ENCODE measurements at regions not wholly inside any gene's neighbourhood (a gene's known extent, or its start where the extent isn't known, plus 50 kb on each side); places are given as distances from the start of the nearest gene placed in this dataset.

GRCh38 chr4:55175779-55176231 lies 50.4 kb upstream of the KDR start:
- H3K36me3 ChIP-seq (ENCODE audit: insufficient read depth, low read length) = no peaks in the 10 kb centered on the region
- no peaks in the 10 kb centered on the region for H3K79me2 ChIP-seq (replicated peaks; ENCODE audit: insufficient read depth, low read length)
- H3K27me3 ChIP-seq (ENCODE audit: insufficient read depth, low read depth, low read length) = no peaks in the 10 kb centered on the region
- no peaks in the 10 kb centered on the region for H4K20me1 ChIP-seq (ENCODE audit: insufficient read depth)
- no peak overlapping the region for H3K9ac ChIP-seq (ENCODE audit: low read length)
- H3K9me2 ChIP-seq (ENCODE audit: insufficient read depth, low read length) = no peaks in the 10 kb centered on the region
- TF ChIP-seq MXI1 (conservative IDR thresholded peaks at IDR 0.05; ENCODE audit: poor library complexity, severe bottlenecking) (no peak), CTCF (IDR thresholded peaks at IDR 0.05; ENCODE audit: poor library complexity, severe bottlenecking) (no peak), POLR2AphosphoS5 (IDR thresholded peaks at IDR 0.05) (no peak), SMC3 (conservative IDR thresholded peaks at IDR 0.05; ENCODE audit: poor library complexity) (no peak), RAD21 (conservative IDR thresholded peaks at IDR 0.05) (no peak), REST (IDR thresholded peaks at IDR 0.05; ENCODE audit: borderline replicate concordance) (no peak), EP300 (conservative IDR thresholded peaks at IDR 0.05; ENCODE audit: poor library complexity, severe bottlenecking) (no peak), TAF1 (IDR thresholded peaks at IDR 0.05; ENCODE audit: low read depth) (no peak), EZH2 (IDR thresholded peaks at IDR 0.05; ENCODE audit: borderline replicate concordance, insufficient read depth, low read length, poor library complexity, severe bottlenecking) (no peak)
- H3F3A ChIP-seq (ENCODE audit: insufficient read depth, low read length, poor library complexity, severe bottlenecking) = no peaks in the 10 kb centered on the region
- no peak overlapping the region for H3K27ac ChIP-seq (ENCODE audit: low read length)
- H2AFZ ChIP-seq (ENCODE audit: low read depth, low read length) = no peak overlapping the region
- no peak overlapping the region for H3K4me2 ChIP-seq (ENCODE audit: low read length)
- H3K4me3 ChIP-seq (ENCODE audit: low read length) = no peak overlapping the region
- H3K9me3 ChIP-seq (ENCODE audit: low read length) = no peaks in the 10 kb centered on the region

- Histone ChIP-seq H3K9me2 (ENCODE audit: insufficient read depth, low read length) (no peaks in the 10 kb centered on the region), H3K9me3 (ENCODE audit: low read length) (no peaks in the 10 kb centered on the region), H3K27ac (ENCODE audit: low read length) (no peak overlapping the region), H3K79me2 (replicated peaks; ENCODE audit: insufficient read depth, low read length) (no peaks in the 10 kb centered on the region), H3K27me3 (ENCODE audit: insufficient read depth, low read depth, low read length) (no peaks in the 10 kb centered on the region), H2AFZ (ENCODE audit: low read depth, low read length) (no peak overlapping the region), H4K20me1 (ENCODE audit: insufficient read depth) (no peaks in the 10 kb centered on the region), H3K36me3 (ENCODE audit: insufficient read depth, low read length) (no peaks in the 10 kb centered on the region), H3K4me2 (ENCODE audit: low read length) (no peak overlapping the region), H3K4me3 (ENCODE audit: low read length) (no peak overlapping the region), H3F3A (ENCODE audit: insufficient read depth, low read length, poor library complexity, severe bottlenecking) (no peaks in the 10 kb centered on the region), H3K9ac (ENCODE audit: low read length) (no peak overlapping the region)
- TF ChIP-seq TAF1 (IDR thresholded peaks at IDR 0.05; ENCODE audit: low read depth) (no peak), EP300 (conservative IDR thresholded peaks at IDR 0.05; ENCODE audit: poor library complexity, severe bottlenecking) (no peak), EZH2 (IDR thresholded peaks at IDR 0.05; ENCODE audit: borderline replicate concordance, insufficient read depth, low read length, poor library complexity, severe bottlenecking) (no peak), RAD21 (conservative IDR thresholded peaks at IDR 0.05) (no peak), POLR2AphosphoS5 (IDR thresholded peaks at IDR 0.05) (no peak), MXI1 (conservative IDR thresholded peaks at IDR 0.05; ENCODE audit: poor library complexity, severe bottlenecking) (no peak), SMC3 (conservative IDR thresholded peaks at IDR 0.05; ENCODE audit: poor library complexity) (no peak), REST (IDR thresholded peaks at IDR 0.05; ENCODE audit: borderline replicate concordance) (no peak), CTCF (IDR thresholded peaks at IDR 0.05; ENCODE audit: poor library complexity, severe bottlenecking) (no peak)
Observed at GRCh38 chr4:55176497-55176896, 51.1 kb upstream of the KDR start.

Data from neural cell (in vitro differentiated cells).